IPS-20b (cell line): ENCODE measurements at regions not wholly inside any gene's neighbourhood (a gene's known extent, or its start where the extent isn't known, plus 50 kb on each side); places are given as distances from the start of the nearest gene placed in this dataset.
A peak's percentile ranks its signal among the peaks of the same experiment; 100 is the strongest.
"Not testable (repeated sequence)": the region's sequence is repeated elsewhere in the genome, so short reads cannot be mapped to it uniquely, and the experiment has no call there.

Experiments
- H3K27ac ChIP-seq: one replicate; pipeline ENCODE4 v1.5.1; 2013; ENCODE audit warnings: low read length
- H3K27me3 ChIP-seq: 2 replicates; pipeline ENCODE4 v1.6.1; 2013; ENCODE audit warnings: mild to moderate bottlenecking, low read length, inconsistent platforms; ENCODE audit not compliant: insufficient read depth
- H3K36me3 ChIP-seq: 2 replicates; pipeline ENCODE4 v1.6.1; 2013; ENCODE audit warnings: low read depth, mild to moderate bottlenecking, inconsistent platforms, low read length, moderate library complexity; ENCODE audit not compliant: insufficient read depth
- H3K4me1 ChIP-seq: 2 replicates; pipeline ENCODE4 v1.6.1; 2013; ENCODE audit warnings: mild to moderate bottlenecking, control low read depth, inconsistent platforms, low read length, moderate library complexity; ENCODE audit not compliant: insufficient read depth
- H3K4me3 ChIP-seq: 2 replicates; pipeline ENCODE4 v1.5.1; 2013; ENCODE audit warnings: mild to moderate bottlenecking, low read length, inconsistent platforms
- H3K9ac ChIP-seq: 2 replicates; pipeline ENCODE4 v1.6.1; 2013; ENCODE audit warnings: low read depth, mild to moderate bottlenecking, inconsistent platforms, low read length, moderate library complexity
- H3K9me3 ChIP-seq: 2 replicates; pipeline ENCODE4 v1.6.1; 2013; ENCODE audit warnings: mild to moderate bottlenecking, low read depth, low read length, inconsistent platforms; ENCODE audit not compliant: insufficient read depth

DNA sequence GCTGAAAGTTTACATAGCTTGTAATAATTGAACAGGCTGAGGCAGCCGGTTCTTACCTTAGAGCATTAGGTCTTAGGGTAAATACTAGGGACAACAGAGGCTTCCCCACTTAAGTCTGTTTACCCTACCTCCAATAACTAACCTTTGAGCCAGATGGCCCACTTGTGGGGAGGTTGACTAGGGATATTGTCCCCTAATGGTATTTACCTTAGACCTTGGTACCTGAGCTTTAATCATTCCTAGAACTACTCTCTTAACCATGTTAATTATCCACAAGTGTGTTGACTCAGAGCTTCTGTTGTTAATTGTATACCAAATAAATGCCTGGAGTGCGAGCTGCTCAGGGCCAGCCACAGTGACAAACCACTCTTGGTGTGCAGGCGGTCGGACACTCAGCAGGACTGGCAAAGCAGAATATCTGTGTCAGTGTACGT, 299.2 kb downstream of the TRIML1 start:
- not testable (repeated sequence) for H3K27ac ChIP-seq, H3K9ac ChIP-seq, H3K36me3 ChIP-seq, H3K9me3 ChIP-seq, H3K4me3 ChIP-seq, H3K27me3 ChIP-seq
- H3K4me1 ChIP-seq: peaks cover 15% of the 10 kb centered on the region; the same call in 1 of the 2 replicates

DNA sequence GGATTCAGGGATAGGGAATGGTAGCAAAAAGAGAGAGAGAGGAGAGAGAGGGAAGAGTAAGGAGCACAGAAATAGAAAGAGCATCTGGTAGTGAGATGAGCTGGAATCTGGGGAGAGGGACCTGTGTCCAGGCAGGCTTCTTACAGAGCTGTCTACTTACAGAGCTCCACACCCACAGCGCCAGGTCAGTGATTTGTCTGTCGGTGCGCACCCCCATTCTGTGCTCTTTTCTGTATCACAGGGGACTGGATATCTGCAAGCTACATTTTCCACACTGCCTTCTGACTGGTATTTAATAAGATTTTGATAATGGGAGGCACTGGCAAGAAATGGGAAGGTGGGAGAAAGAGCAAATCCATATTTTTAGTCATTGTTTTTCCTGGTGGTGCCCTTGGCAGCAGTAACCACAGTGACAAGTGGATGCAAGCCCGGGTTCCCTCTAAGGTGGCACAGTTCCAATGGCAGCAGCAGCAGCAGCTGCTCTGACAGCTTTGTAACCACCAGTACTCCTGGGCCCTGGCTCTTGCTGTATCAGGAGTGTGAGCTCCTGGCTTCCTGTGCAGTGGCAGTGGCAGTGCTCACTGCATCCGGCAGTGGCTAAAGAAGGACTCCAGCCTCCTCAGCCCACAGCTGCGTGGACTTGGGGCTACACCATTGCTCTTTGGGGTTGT, 300.5 kb downstream of the TRIML1 start:
- H3K27me3 ChIP-seq: no peaks in the 10 kb centered on the region
- H3K9me3 ChIP-seq: no peaks in the 10 kb centered on the region
- H3K9ac ChIP-seq: no peak overlapping the region
- peaks cover 15% of the 10 kb centered on the region; the same call in 1 of the 2 replicates for H3K4me1 ChIP-seq
- H3K27ac ChIP-seq: no peak overlapping the region
- H3K36me3 ChIP-seq: no peaks in the 10 kb centered on the region
- no peak overlapping the region for H3K4me3 ChIP-seq

DNA sequence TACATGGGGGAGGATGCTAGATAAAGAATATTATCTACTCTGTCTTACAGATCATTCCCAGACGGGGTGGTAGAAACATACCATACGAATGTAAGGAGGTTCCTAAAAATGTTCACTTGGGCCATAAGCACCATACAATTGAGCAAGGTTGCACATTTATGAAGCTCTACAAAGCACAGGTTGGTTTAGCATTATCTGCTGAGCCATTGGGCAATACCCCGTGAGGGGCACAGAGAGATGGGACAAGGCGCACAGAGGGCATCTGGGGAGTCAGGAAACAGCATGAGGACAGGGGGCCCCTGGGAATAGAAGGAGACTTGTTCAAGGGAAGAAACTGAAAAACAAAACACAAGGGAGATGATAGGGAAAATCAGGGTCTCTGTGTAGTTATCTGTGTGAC, 305.3 kb downstream of the TRIML1 start:
- Histone ChIP-seq H3K4me3 (no peak overlapping the region), H3K9ac (no peak overlapping the region), H3K27ac (no peak overlapping the region), H3K9me3 (no peaks in the 10 kb centered on the region), H3K27me3 (no peaks in the 10 kb centered on the region), H3K36me3 (no peaks in the 10 kb centered on the region), H3K4me1 (no peaks in the 10 kb centered on the region)

DNA sequence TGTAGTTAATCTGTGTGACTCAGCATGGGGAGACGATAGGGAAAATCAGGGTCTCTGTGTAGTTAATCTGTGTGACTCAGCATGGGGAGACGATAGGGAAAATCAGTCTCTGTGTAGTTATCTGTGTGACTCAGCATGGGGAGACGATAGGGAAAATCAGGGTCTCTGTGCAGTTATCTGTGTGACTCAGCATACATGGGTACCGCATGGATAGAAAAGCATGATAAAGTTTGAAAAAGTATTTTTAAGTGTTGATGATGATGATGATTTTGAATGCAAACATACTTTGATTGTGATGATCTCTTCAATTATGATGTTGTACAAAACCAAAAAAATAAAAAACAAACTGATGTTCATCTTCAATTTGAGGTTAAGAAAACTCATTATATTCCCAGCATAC, 309.8 kb downstream of the TRIML1 start:
- H3K9ac ChIP-seq, H3K27me3 ChIP-seq, H3K4me1 ChIP-seq, H3K36me3 ChIP-seq, H3K4me3 ChIP-seq, H3K27ac ChIP-seq, H3K9me3 ChIP-seq: not testable (repeated sequence)

DNA sequence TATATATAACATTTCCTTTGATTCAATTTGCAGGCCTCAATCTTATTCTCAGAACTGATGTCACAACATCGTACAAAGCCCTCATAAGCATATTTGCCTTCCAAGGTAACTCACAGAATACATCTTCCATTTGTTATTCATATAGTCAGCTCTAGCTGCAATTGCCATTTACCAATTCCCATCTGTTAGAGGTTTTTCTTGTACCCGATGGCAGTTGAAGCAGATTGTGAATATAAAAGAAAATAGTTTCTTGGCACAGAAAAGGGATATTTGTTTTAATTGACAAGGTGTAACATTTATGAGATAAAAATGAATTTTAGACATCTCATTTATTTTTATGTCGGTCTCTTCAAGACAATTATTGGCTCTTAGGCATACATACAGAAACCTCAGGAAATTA, 311.3 kb downstream of the TRIML1 start:
- H3K4me3 ChIP-seq: no peak overlapping the region
- H3K27me3 ChIP-seq: no peaks in the 10 kb centered on the region
- H3K27ac ChIP-seq: no peak overlapping the region
- no peaks in the 10 kb centered on the region for H3K36me3 ChIP-seq
- H3K9me3 ChIP-seq: no peaks in the 10 kb centered on the region
- H3K9ac ChIP-seq: no peak overlapping the region
- peaks cover 10% of the 10 kb centered on the region; the same call in 1 of the 2 replicates for H3K4me1 ChIP-seq

DNA sequence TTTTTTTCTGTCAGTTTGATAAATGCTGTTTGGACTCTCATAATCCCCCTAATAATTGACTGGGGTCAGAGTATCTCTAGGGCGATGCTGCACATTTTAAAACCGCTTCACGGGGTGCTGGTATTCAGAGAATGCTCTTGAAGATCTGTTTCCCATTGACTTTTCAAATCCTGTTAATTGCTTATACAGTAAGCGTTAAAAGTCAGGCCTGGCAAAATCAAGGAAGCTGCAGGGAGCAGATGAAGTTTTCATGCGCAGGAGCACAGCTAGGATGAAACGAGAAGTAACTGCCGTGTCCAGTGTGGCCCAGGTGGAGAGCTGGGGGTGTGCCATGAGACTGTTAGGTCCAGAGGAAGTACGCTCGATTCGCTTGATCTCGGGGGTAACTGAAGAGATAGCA, 312.9 kb downstream of the TRIML1 start:
- Histone ChIP-seq H3K27ac (no peak overlapping the region), H3K4me3 (no peak overlapping the region), H3K27me3 (no peaks in the 10 kb centered on the region), H3K36me3 (no peaks in the 10 kb centered on the region), H3K4me1 (peaks cover 10% of the 10 kb centered on the region; the same call in 1 of the 2 replicates), H3K9me3 (no peaks in the 10 kb centered on the region), H3K9ac (no peak overlapping the region)

DNA sequence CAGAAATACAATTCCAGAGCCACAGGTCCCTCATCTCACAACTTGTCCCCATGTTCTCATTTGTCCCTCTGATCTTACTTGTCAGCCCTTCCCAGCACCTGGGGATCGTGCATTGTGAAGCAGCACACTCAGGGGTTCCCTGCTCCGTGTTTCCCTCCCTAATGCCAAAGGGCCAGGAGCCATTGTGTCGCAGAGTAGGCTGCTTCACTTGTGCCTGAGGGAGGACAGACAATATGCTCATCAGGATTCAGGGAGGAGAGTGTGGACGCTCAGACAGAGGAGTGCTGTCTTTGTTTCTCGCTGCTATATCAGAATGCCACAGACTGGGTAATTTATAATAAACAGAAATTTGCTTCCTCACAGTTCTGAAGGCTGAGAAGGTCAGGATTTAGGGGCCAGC, 315.3 kb downstream of the TRIML1 start:
- H3K9me3 ChIP-seq: no peaks in the 10 kb centered on the region
- H3K4me3 ChIP-seq: no peak overlapping the region
- no peaks in the 10 kb centered on the region for H3K27me3 ChIP-seq
- H3K9ac ChIP-seq: no peak overlapping the region
- no peaks in the 10 kb centered on the region for H3K36me3 ChIP-seq
- peaks cover 10% of the 10 kb centered on the region; the same call in 1 of the 2 replicates for H3K4me1 ChIP-seq
- H3K27ac ChIP-seq: no peak overlapping the region

DNA sequence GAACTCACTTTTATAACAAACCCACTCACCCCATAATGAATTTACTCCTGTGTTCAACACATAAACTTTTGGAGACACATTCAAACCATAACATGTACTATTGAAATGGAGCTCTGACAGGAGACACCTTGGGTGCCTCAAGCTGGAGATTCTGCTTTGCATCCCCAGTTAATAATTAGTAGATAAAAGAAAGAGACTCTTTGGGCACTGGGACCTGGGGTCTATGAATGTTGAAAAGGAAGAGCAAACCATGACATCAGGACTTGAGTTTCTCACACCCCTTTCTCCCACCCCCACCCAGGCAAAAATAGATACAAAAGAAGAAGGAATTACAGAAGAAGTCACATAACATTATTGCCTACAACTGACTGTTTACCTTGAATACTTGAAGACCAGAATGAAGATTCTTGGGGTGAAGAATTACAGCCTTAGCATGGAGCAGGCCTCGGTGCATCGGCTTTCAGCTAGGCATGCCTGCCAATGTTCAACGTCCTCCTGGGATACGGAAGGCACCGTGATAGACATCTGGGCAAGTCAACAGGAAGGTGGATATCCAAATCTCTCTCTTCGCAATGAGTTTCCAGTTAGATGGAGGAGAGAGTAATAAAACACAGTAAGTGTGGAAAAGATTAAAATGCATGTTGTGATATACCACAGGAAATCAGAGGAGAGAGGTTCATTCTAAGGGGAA, 316.0 kb downstream of the TRIML1 start:
- Histone ChIP-seq H3K27me3 (no peaks in the 10 kb centered on the region), H3K4me3 (peak overlapping the region; percentile 74), H3K27ac (no peak overlapping the region), H3K4me1 (peaks cover 10% of the 10 kb centered on the region; the same call in 1 of the 2 replicates), H3K36me3 (peaks cover 5% of the 10 kb centered on the region; the same call in 1 of the 2 replicates), H3K9me3 (no peaks in the 10 kb centered on the region), H3K9ac (peak overlapping the region; percentile 33; the same call in 1 of the 2 replicates)

DNA sequence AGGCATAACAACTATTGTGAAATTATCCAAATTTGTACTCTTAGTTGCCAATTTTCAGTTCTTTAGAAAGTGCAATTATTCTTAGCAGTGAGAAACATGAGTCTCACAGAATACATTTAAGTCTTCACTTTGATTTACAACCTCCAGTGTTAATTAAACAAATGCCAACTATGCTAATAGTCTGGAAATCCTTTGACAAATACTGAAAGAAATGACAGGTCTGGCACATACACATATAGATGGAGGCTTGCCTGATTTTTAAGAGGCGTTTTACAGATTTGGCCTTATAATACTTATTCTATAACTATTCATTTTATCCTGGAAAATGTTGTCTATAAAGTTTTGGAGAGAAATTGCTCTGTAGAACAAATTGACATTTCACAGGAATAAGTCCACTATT, 320.1 kb downstream of the TRIML1 start:
- no peaks in the 10 kb centered on the region; the same call in 1 of the 2 replicates for H3K4me1 ChIP-seq
- peaks cover 19% of the 10 kb centered on the region; the same call in 1 of the 2 replicates for H3K9me3 ChIP-seq
- no peak overlapping the region for H3K27ac ChIP-seq
- H3K27me3 ChIP-seq: no peaks in the 10 kb centered on the region
- H3K4me3 ChIP-seq: no peak overlapping the region
- peaks cover 6% of the 10 kb centered on the region; the same call in 1 of the 2 replicates for H3K36me3 ChIP-seq
- no peak overlapping the region for H3K9ac ChIP-seq

DNA sequence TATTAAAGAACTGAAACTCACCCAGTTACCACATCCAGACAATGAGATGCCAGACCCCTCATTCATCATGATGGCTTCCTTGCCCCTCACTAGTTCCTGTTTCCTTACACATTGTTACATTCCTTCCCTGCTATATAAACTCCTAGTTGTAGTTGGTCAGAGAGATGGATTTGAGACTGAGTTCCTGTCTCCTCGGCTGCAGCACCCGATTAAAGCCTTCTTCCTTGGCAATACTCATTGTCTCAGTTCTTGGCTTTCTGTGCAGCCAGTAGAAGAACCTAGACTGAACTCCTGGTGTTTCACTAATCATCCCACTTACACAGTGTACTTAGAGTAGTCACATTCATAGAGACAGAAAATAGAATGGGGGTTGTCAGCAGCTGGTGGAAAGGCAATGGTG, 324.7 kb downstream of the TRIML1 start:
- Histone ChIP-seq H3K9ac (no peak overlapping the region), H3K27ac (no peak overlapping the region), H3K27me3 (no peaks in the 10 kb centered on the region), H3K36me3 (peaks cover 6% of the 10 kb centered on the region; the same call in 1 of the 2 replicates), H3K4me1 (no peaks in the 10 kb centered on the region), H3K4me3 (no peak overlapping the region), H3K9me3 (peaks cover 19% of the 10 kb centered on the region; the same call in 1 of the 2 replicates)

DNA sequence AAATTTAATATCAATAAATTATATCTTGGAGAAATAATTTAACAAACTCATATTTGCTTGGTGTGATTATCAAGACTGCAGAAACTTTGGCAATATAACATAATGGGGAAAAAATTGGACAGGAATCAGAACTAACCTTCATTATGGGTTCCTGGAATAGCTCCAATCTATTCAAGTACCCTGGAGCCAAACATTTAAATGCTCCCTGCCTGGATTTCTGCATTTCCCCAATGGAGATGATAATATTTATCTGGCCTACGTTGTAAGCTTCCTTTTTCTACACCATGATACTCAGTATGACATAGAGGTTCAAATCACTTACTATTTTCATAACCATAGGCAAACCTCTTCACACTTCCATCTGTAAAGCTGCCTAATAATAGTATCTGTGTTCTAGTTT, 326.8 kb downstream of the TRIML1 start:
- Histone ChIP-seq H3K27ac (no peak overlapping the region), H3K4me3 (no peak overlapping the region), H3K9me3 (peaks cover 19% of the 10 kb centered on the region; the same call in 1 of the 2 replicates), H3K36me3 (no peaks in the 10 kb centered on the region), H3K9ac (no peak overlapping the region), H3K27me3 (no peaks in the 10 kb centered on the region), H3K4me1 (no peaks in the 10 kb centered on the region)

DNA sequence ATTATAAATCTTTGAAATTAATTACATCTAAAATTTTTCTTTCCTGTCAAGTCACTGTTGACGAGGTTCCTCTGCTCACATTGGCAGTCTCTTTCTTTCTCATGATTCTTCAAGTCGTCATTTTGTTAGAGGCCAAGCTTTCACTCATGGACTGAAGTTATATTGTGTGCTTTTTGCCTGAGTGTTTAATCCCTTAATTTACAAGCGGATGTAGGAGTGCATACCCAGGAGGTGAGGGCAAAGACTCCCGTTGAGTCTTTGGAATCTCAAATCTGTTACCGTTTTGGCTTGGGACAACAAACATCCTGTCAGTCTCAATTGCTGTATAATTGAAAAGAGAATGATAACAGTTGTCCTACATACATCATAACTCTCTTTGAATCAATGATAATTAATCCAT, 345.0 kb downstream of the TRIML1 start:
- Histone ChIP-seq H3K4me1 (no peaks in the 10 kb centered on the region), H3K9me3 (no peaks in the 10 kb centered on the region), H3K36me3 (no peaks in the 10 kb centered on the region), H3K9ac (no peak overlapping the region), H3K27me3 (no peaks in the 10 kb centered on the region), H3K4me3 (no peak overlapping the region), H3K27ac (no peak overlapping the region)
